Kidney (tissue), 13 donors: ENCODE measurements at regions not wholly inside any gene's neighbourhood (a gene's known extent, or its start where the extent isn't known, plus 50 kb on each side); places are given as distances from the start of the nearest gene placed in this dataset.

ENCODE experiments used
- DNase-seq, 5 donors: peaks; one replicate each; pipeline ENCODE4 v3.0.0-alpha.2; 2013 to 2020
- FAIRE-seq: peaks from 2 replicates; lab custom pipeline; 2012; peaks lifted over from hg19 to GRCh38; lab: Jason Lieb, UNC
- H3K27ac ChIP-seq, 2 donors: one replicate each; pipeline ENCODE4 v1.7.0; 2013; ENCODE audit warnings: low read depth in 2 of 2, low read length in 2 of 2, inconsistent platforms in 1 of 2
- H3K27me3 ChIP-seq: one replicate; pipeline ENCODE4 v1.7.1; 2013; ENCODE audit warnings: low read length, inconsistent platforms; ENCODE audit not compliant: control insufficient read depth, insufficient read depth
- H3K36me3 ChIP-seq, 3 donors: one replicate each; pipeline versions ENCODE4 v1.7.0 to v1.7.1; 2013; ENCODE audit warnings: low read length in 3 of 3, control low read depth in 1 of 3, inconsistent platforms in 1 of 3; ENCODE audit not compliant: insufficient read depth in 3 of 3, control insufficient read depth in 2 of 3
- H3K4me1 ChIP-seq, 3 donors: one replicate each; pipeline versions ENCODE4 v1.7.0 to v1.7.1; 2013; ENCODE audit warnings: low read length in 3 of 3, inconsistent platforms in 1 of 3, low read depth in 1 of 3; ENCODE audit not compliant: control insufficient read depth in 2 of 3, insufficient read depth in 2 of 3
- H3K4me3 ChIP-seq, 3 donors: one replicate each; pipeline versions ENCODE4 v1.7.0 to v1.8.1; 2013; ENCODE audit warnings: low read length in 3 of 3, control low read depth in 1 of 3, inconsistent platforms in 1 of 3
- H3K9ac ChIP-seq, 3 donors: one replicate each; pipeline versions ENCODE4 v1.7.0 to v1.7.1; 2013; ENCODE audit warnings: low read length in 3 of 3, control low read depth in 1 of 3, inconsistent platforms in 1 of 3
- H3K9me3 ChIP-seq, 3 donors: one replicate each; pipeline versions ENCODE4 v1.7.0 to v1.7.1; 2013; ENCODE audit warnings: low read length in 3 of 3, control low read depth in 1 of 3, inconsistent platforms in 1 of 3; ENCODE audit not compliant: control insufficient read depth in 2 of 3, insufficient read depth in 1 of 3
- CTCF ChIP-seq: IDR thresholded peaks from 3 replicates; pipeline ENCODE4 v1.5.1; 2012; ENCODE audit warnings: mild to moderate bottlenecking, moderate library complexity, borderline replicate concordance; ENCODE audit not compliant: insufficient read depth; ENCODE audit errors: extremely low read depth
- intact Hi-C: fragments of 100-400 bp; cut with DNase I; formaldehyde crosslinking; loops from one replicate; pipeline ENCODE4 v1.11.1; 2022
- donor health status: control.
- donor health status: control.
- donor health status: control.
- donor health status: control.
- donor health status: control.
- donor health status: DM: yes; HTN: yes; CAD: no.
- donor health status: Normal renal cell carcinoma (clear cell type).

- no peak for DNase-seq
- no peak for FAIRE-seq
- Histone ChIP-seq H3K4me3 (no peak overlapping the region), H3K27me3 (no peaks in the 10 kb centered on the region), H3K9ac (no peak overlapping the region), H3K27ac (no peak overlapping the region), H3K4me1 (no peaks in the 10 kb centered on the region), H3K9me3 (no peaks in the 10 kb centered on the region), H3K36me3 (no peaks in the 10 kb centered on the region)
- intact Hi-C loops: no loop called here
- TF ChIP-seq CTCF: no peak
These were observed 522.5 kb downstream of the TLE4 start for GRCh38 chr9:80094176-80094771.

GRCh38 chr9:80093695-80094094 lies 521.9 kb downstream of the TLE4 start:
- intact Hi-C loops: no loop called here
- no peak overlapping the region for H3K9ac ChIP-seq
- H3K36me3 ChIP-seq: no peaks in the 10 kb centered on the region
- DNase-seq: no peak
- H3K4me3 ChIP-seq: no peak overlapping the region
- H3K9me3 ChIP-seq: no peaks in the 10 kb centered on the region
- no peaks in the 10 kb centered on the region for H3K27me3 ChIP-seq
- FAIRE-seq: no peak
- no peak for TF ChIP-seq CTCF
- H3K4me1 ChIP-seq: no peaks in the 10 kb centered on the region
- no peak overlapping the region for H3K27ac ChIP-seq

GRCh38 chr9:80091526-80091925 lies 519.8 kb downstream of the TLE4 start:
- no peaks in the 10 kb centered on the region for H3K4me1 ChIP-seq
- H3K27me3 ChIP-seq: no peaks in the 10 kb centered on the region
- no peak overlapping the region for H3K27ac ChIP-seq
- no peak overlapping the region for H3K4me3 ChIP-seq
- DNase-seq (no peak), FAIRE-seq (no peak)
- no peaks in the 10 kb centered on the region for H3K36me3 ChIP-seq
- H3K9ac ChIP-seq: no peak overlapping the region
- H3K9me3 ChIP-seq: no peaks in the 10 kb centered on the region
- intact Hi-C loops: no loop called here
- no peak for TF ChIP-seq CTCF

- no peak for TF ChIP-seq CTCF
- FAIRE-seq: no peak
These were observed 518.6 kb downstream of the TLE4 start for GRCh38 chr9:80090317-80090716.

More at GRCh38 chr9:80090317-80090716, 518.6 kb downstream of the TLE4 start:
- H3K27ac ChIP-seq: no peak overlapping the region
- H3K36me3 ChIP-seq: no peaks in the 10 kb centered on the region
- H3K27me3 ChIP-seq: no peaks in the 10 kb centered on the region
- no peak overlapping the region for H3K4me3 ChIP-seq
- H3K9me3 ChIP-seq: no peaks in the 10 kb centered on the region
- no peak overlapping the region for H3K9ac ChIP-seq
- intact Hi-C loops: no loop called here
- no peak for DNase-seq
- no peaks in the 10 kb centered on the region for H3K4me1 ChIP-seq
